Adipocyte (in vitro differentiated cells): ENCODE measurements at regions not wholly inside any gene's neighbourhood (a gene's known extent, or its start where the extent isn't known, plus 50 kb on each side); places are given as distances from the start of the nearest gene placed in this dataset.

Experiments used
- DNase-seq: peaks from one replicate; pipeline ENCODE4 v3.0.0-alpha.2; 2015; ENCODE audit warnings: low read depth
- H3K27me3 ChIP-seq: replicated peaks from 2 replicates; pipeline ENCODE4 v1.7.0; 2013; ENCODE audit warnings: mild to moderate bottlenecking, low read length, moderate library complexity; ENCODE audit not compliant: control insufficient read depth, insufficient read depth
- H3K36me3 ChIP-seq: 2 replicates; pipeline ENCODE4 v1.7.0; 2013; ENCODE audit warnings: low read length, mild to moderate bottlenecking, moderate library complexity; ENCODE audit not compliant: control insufficient read depth, insufficient read depth, severe bottlenecking
- H3K4me1 ChIP-seq: 2 replicates; pipeline ENCODE4 v1.7.0; 2013; ENCODE audit warnings: mild to moderate bottlenecking, low read length, moderate library complexity; ENCODE audit not compliant: control insufficient read depth, insufficient read depth
- H3K4me3 ChIP-seq: 2 replicates; pipeline ENCODE4 v1.7.0; 2013; ENCODE audit warnings: mild to moderate bottlenecking, low read length, moderate library complexity
- H3K9ac ChIP-seq: 2 replicates; pipeline ENCODE4 v1.7.0; 2013; ENCODE audit warnings: mild to moderate bottlenecking, low read length, moderate library complexity
- H3K9me3 ChIP-seq: 2 replicates; pipeline ENCODE4 v1.7.0; 2013; ENCODE audit warnings: mild to moderate bottlenecking, low read length, moderate library complexity; ENCODE audit not compliant: control insufficient read depth

DNA sequence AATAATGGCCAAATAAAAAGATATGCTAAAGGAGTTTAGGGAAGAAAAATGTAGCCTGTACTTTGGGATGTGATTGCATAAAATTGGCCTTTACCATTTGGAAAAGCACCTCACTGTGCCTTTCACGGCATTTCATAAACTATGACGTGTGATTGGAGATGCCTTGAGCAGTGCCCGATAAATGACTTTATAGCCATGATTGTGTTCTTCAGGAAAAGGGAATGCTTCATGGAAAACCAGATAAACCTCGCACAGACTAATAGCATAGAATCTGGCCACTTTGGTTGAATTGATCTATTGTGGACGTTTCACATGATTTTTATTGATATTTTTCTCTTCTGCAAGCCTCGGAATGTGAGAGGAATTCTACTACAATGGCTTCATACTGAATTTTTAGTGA lies 502.0 kb upstream of the MKI67 start:
- H3K9me3 ChIP-seq: no peaks in the 10 kb centered on the region
- no peak for DNase-seq
- no peaks in the 10 kb centered on the region for H3K36me3 ChIP-seq
- H3K4me3 ChIP-seq: no peak overlapping the region
- H3K9ac ChIP-seq: no peak overlapping the region
- peaks cover 28% of the 10 kb centered on the region for H3K4me1 ChIP-seq
- no peaks in the 10 kb centered on the region for H3K27me3 ChIP-seq

DNA sequence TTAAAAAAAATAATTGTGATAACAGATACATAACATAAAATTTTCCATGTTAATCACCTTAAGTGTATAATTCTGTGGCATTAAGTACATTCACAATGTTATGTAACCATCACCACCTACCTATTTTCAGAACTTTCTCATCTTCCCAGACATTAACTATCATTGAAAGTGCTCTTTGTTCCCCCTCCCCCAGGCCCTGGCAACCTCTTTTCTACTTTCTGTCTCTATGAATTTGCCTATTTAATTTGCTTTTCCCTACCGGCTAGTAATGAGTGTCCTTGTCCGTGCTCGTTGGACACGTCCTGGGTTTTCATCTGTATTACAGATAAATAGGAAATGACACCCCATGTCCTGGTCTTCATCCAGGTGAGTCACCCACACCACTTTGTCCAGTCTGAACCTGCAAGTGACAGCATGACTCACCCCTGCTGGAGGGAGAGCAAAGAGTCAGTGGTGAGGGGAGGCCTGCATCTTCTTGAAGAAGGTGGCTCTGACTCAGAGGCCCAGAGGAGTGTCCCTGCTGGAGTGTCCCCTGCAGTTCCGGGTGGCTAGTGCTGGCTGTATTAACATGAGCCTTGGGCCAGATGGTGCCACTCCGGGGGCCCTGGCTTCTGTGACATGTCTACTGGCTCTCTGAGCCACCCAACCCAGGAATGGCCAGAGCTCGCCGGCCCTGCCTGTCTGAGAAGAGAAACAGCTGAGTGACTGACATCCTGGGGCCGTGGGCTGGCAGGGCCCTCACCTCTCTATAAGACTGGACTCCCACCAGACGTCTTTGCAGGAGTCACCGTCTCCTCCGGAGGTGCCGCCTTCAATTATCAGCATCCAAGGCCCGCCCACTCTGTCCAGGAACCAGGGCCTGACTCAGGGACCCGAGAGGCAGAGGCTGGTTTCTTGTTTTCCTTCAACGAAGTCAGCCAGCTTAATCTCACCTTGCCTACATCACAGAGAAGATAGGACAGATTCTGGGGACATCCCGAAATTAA lies 503.2 kb upstream of the MKI67 start:
- Histone ChIP-seq H3K9me3 (no peaks in the 10 kb centered on the region), H3K4me3 (no peak overlapping the region), H3K27me3 (no peaks in the 10 kb centered on the region), H3K9ac (no peak overlapping the region), H3K36me3 (no peaks in the 10 kb centered on the region), H3K4me1 (peaks cover 28% of the 10 kb centered on the region)
- no peak for DNase-seq

DNA sequence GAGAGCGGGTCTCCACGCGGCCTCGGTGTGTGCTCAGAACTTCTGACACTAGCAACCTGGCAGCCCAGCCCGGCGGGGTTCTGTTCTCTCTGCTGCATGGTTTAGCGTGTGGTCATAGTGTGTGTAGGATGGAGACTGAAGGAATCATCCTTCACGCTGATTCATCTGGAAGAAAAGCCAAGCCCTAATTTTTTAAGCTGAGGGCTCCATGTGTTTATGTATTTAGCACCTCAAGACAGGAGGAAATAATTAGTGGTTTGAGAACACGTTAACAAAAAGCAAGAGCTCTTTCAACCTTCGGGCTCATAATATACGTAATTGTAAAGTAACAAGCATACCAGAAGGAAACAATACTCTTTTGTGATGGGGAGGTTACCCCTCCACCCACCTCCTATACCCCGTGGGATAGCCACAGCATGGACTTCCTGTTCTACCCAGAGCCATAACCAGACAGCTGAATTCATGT lies 504.6 kb upstream of the MKI67 start:
- Histone ChIP-seq H3K36me3 (no peaks in the 10 kb centered on the region), H3K27me3 (no peaks in the 10 kb centered on the region), H3K4me3 (no peak overlapping the region), H3K9me3 (no peaks in the 10 kb centered on the region), H3K4me1 (peaks cover 18% of the 10 kb centered on the region), H3K9ac (peak overlapping the region; percentile 36)
- DNase-seq: no peak

DNA sequence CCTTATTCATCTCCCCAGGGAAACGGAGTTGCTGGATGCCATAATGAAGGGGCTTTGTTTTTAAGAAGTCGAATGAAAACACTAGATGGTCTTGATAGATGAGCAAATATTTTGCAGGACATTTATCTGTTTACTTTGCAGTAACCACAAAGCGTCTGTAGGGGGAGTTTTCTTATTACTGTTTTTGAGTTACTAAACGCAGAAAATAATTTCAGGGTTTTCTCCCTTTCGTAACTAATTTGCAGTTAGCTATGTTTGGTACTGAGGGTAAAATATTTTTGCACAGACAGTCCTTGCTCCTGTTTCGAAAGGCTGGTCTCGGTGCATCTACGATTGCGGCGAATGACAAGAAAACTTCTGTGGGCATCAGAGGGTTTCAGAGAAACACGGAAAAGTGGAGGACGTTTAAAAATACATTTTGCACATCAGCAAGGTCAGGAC lies 505.6 kb upstream of the MKI67 start:
- Histone ChIP-seq H3K27me3 (no peaks in the 10 kb centered on the region), H3K9me3 (no peaks in the 10 kb centered on the region), H3K4me3 (no peak overlapping the region), H3K36me3 (no peaks in the 10 kb centered on the region), H3K9ac (no peak overlapping the region), H3K4me1 (peaks cover 9% of the 10 kb centered on the region)
- DNase-seq: peak; percentile 27

DNA sequence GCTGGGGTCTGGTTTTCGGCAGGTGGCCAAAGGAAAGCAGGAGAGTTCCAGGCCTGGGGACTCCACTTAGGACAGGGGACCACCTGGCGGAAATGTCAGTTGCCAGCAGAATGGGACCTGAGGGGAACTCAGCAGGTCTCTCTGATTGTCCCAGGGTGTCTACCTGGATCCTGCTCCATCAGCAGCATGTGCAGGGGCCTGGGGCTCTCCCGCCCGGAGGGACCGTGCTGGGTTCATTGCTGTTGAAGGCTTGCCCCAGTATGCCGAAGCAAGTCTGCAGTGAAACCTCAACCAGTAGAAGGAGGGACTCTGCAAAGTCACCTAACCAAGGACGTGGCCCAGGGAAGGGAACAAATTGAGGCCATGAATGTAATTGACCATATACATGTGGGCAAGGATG lies 506.5 kb upstream of the MKI67 start:
- Histone ChIP-seq H3K9ac (no peak overlapping the region), H3K27me3 (no peaks in the 10 kb centered on the region), H3K36me3 (no peaks in the 10 kb centered on the region), H3K4me3 (no peak overlapping the region), H3K9me3 (no peaks in the 10 kb centered on the region), H3K4me1 (peaks cover 9% of the 10 kb centered on the region)
- DNase-seq: no peak

DNA sequence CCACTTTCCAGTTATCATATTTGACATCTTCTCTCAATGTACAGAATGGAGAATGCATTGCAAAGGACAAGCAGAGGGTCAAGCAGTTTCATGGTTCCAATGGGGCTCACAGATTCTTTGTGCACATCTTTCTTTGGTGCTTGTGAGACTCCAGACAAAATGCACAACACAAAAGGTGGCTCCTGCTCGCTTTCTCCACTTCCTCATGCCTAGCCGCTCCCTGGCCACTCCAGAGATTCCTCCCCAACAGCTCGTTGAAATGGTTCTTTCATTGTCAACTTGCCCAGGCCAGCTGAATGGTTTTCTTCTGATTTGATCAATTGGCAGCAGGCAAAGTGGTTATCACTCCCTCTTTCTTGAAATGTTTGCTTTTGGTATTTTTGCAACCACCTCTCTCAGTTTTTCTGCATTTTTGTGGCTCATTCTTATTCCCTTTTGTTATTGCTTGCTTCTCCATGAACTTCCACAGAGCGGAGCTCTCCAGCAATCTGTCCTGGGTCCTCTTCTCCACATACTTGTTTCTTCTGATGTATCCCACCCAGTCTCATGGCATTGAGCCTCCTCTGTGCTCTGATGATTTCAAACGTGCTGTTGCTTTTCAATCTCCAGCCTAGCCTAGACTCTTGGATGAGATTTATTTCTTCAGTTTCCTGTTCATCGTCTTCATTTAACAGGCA lies 507.8 kb upstream of the MKI67 start:
- peaks cover 6% of the 10 kb centered on the region for H3K9me3 ChIP-seq
- H3K36me3 ChIP-seq: no peaks in the 10 kb centered on the region
- H3K4me1 ChIP-seq: peaks cover 9% of the 10 kb centered on the region
- H3K9ac ChIP-seq: no peak overlapping the region
- H3K27me3 ChIP-seq: no peaks in the 10 kb centered on the region
- no peak for DNase-seq
- no peak overlapping the region for H3K4me3 ChIP-seq

DNA sequence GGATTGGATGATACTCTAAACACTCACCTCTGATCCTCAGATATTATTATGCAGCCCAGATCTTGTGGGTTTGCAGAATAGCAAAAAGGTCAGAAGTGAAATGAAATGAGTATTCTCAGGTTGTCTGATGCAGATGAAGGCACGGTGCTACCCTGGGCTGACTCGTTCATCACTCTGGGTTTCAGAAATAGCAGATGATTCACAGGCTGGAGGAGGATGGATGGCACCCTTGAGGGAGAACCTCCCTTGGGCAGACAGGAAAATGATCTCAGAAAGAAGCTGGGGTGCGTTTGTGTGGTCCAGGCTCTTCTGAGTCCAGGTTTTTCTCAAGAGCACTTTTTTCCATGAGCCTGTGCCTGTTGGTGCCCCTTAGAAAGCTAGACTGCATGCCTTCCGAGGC lies 515.8 kb upstream of the MKI67 start:
- no peaks in the 10 kb centered on the region for H3K27me3 ChIP-seq
- H3K4me3 ChIP-seq: no peak overlapping the region
- no peaks in the 10 kb centered on the region for H3K36me3 ChIP-seq
- peaks cover 6% of the 10 kb centered on the region for H3K9me3 ChIP-seq
- no peak for DNase-seq
- no peak overlapping the region for H3K9ac ChIP-seq
- H3K4me1 ChIP-seq: no peaks in the 10 kb centered on the region

DNA sequence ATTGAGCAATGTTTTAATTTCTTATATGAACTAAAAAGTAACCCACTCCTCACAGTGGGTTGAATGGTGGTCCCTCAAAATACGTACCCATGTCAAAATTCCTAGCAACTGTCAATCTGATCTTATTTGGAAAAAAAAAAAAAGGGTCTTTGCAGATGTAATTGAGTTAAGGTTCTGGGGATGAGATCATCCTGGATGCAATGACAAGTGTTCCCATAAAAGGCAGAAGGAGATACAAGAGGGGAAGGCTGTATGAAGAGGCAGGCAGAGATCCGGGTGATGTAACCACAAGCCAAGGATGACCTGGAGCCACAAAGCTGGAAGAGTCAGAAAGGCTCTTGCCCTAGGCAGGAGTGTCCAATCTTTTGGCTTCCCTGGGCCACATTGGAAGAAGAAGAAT lies 516.3 kb upstream of the MKI67 start:
- peaks cover 6% of the 10 kb centered on the region for H3K9me3 ChIP-seq
- no peak for DNase-seq

DNA sequence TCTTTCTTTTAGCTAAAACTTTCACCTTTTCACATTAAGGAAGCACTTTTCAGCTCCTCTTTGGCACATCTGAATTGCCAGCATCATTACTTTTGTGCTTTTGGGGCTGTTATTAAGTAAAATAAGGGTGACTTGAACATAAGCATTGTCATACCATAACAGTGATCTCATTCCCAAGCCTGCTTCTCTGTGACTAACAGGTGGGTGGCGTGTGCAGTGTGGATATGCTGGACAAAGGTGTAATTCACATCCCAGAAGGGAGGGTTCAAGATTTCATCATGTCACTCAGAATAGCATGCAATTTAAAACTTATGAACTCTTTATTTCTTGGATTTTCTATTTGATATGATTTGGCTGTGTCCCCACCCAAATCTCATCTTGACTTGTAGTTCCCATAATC lies 517.4 kb upstream of the MKI67 start:
- DNase-seq: no peak
- no peak overlapping the region for H3K4me3 ChIP-seq
- H3K36me3 ChIP-seq: no peaks in the 10 kb centered on the region
- H3K4me1 ChIP-seq: no peaks in the 10 kb centered on the region
- no peak overlapping the region for H3K9ac ChIP-seq
- peaks cover 3% of the 10 kb centered on the region for H3K9me3 ChIP-seq
- H3K27me3 ChIP-seq: no peaks in the 10 kb centered on the region

More for the DNA sequence above, 516.3 kb upstream of the MKI67 start:
- Histone ChIP-seq H3K36me3 (no peaks in the 10 kb centered on the region), H3K4me1 (no peaks in the 10 kb centered on the region), H3K9ac (no peak overlapping the region), H3K4me3 (no peak overlapping the region), H3K27me3 (no peaks in the 10 kb centered on the region)

DNA sequence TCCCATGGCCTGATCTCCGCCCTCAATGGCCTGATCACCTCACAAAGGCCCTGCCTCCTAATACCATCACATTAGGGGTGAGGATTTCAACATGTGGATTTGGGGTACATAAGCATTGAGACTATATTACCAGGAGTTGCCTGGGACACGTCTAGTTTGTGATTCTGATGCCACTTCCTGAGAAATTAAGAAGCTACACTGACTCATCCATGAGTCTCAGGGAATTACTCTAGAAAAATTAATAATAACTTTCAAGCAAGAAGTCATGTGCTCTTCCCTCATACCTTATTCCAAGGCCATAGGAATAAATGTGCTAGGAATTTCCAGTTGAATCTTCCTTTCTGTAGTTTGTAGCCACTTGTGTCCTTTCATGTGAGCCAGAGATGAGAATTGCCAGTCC lies 519.3 kb upstream of the MKI67 start:
- Histone ChIP-seq H3K4me1 (no peaks in the 10 kb centered on the region), H3K9ac (no peak overlapping the region), H3K4me3 (no peak overlapping the region), H3K27me3 (no peaks in the 10 kb centered on the region), H3K36me3 (no peaks in the 10 kb centered on the region), H3K9me3 (no peaks in the 10 kb centered on the region)
- DNase-seq: no peak

DNA sequence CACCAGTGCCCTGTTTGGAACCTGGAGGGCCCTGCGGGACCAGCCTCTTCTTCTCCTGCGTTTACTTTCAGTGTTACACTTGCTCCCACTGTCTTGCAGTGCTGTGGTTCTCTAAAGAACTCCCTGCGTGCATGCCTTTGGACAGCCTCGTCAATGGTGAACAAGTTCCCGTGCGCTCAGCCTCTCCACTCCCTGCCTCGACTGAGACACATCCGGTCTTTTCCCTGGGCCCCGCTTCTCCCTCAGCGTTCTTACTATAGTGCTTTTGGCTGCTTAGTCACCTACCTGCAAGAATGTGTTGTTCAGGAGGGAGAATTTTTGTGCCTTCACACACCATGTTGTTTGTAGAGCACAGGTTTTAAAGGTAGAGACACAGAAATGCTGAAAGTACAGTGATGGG lies 520.7 kb upstream of the MKI67 start:
- no peak for DNase-seq
- H3K4me3 ChIP-seq: no peak overlapping the region
- no peaks in the 10 kb centered on the region for H3K27me3 ChIP-seq
- no peaks in the 10 kb centered on the region for H3K9me3 ChIP-seq
- H3K36me3 ChIP-seq: no peaks in the 10 kb centered on the region
- H3K4me1 ChIP-seq: no peaks in the 10 kb centered on the region
- no peak overlapping the region for H3K9ac ChIP-seq
